Stimulated activated CD8-positive, alpha-beta memory T cell treated with anti-CD3 and anti-CD28 coated beads, Interleukin-12 subunit alpha, Interleukin-12 subunit beta, amount 100 ng/mL, for 1 hour (primary cell): ENCODE measurements at regions not wholly inside any gene's neighbourhood (a gene's known extent, or its start where the extent isn't known, plus 50 kb on each side); places are given as distances from the start of the nearest gene placed in this dataset.

Experiments
- DNase-seq: peaks from one replicate; pipeline ENCODE4 v3.0.0-alpha.2; 2020; ENCODE audit warnings: low read depth

- no peak for DNase-seq
These were observed 416.0 kb downstream of the SHQ1 start for GRCh38 chr3:72432246-72432645.

- DNase-seq: no peak
These were observed 418.5 kb downstream of the SHQ1 start for GRCh38 chr3:72429589-72430353.

- DNase-seq: no peak
These were observed 419.4 kb downstream of the SHQ1 start for GRCh38 chr3:72428803-72429202.

GRCh38 chr3:72427624-72428023, 420.6 kb downstream of the SHQ1 start:
- DNase-seq: no peak

GRCh38 chr3:72426618-72427397, 421.4 kb downstream of the SHQ1 start:
- no peak for DNase-seq

GRCh38 chr3:72423643-72424042, 424.6 kb downstream of the SHQ1 start:
- DNase-seq: no peak

- DNase-seq: no peak
These were observed 426.5 kb downstream of the SHQ1 start for GRCh38 chr3:72421786-72422185.

GRCh38 chr3:72421126-72421525, 427.1 kb downstream of the SHQ1 start:
- no peak for DNase-seq

- no peak for DNase-seq
These were observed 429.4 kb downstream of the SHQ1 start for GRCh38 chr3:72418856-72419255.

GRCh38 chr3:72418244-72418643, 430.0 kb downstream of the SHQ1 start:
- no peak for DNase-seq

GRCh38 chr3:72414481-72415016, 433.7 kb downstream of the SHQ1 start:
- no peak for DNase-seq

- DNase-seq: no peak
These were observed 435.0 kb downstream of the SHQ1 start for GRCh38 chr3:72413228-72413627.

GRCh38 chr3:72412340-72412956, 435.8 kb downstream of the SHQ1 start:
- no peak for DNase-seq

- no peak for DNase-seq
These were observed 436.4 kb downstream of the SHQ1 start for GRCh38 chr3:72411843-72412242.

- no peak for DNase-seq
These were observed 437.1 kb downstream of the SHQ1 start for GRCh38 chr3:72411126-72411525.

GRCh38 chr3:72408983-72409779, 439.1 kb downstream of the SHQ1 start:
- no peak for DNase-seq

- no peak for DNase-seq
These were observed 440.5 kb downstream of the SHQ1 start for GRCh38 chr3:72407766-72408165.

GRCh38 chr3:72405943-72406566, 442.2 kb downstream of the SHQ1 start:
- no peak for DNase-seq

GRCh38 chr3:72401005-72401545, 447.2 kb downstream of the SHQ1 start:
- DNase-seq: no peak

GRCh38 chr3:72398781-72399180, 449.5 kb downstream of the SHQ1 start:
- DNase-seq: no peak

GRCh38 chr3:72397586-72397985, 450.7 kb downstream of the SHQ1 start:
- DNase-seq: no peak
